ENCODE measurements at regions not wholly inside any gene's neighbourhood (a gene's known extent, or its start where the extent isn't known, plus 50 kb on each side); places are given as distances from the start of the nearest gene placed in this dataset.

- Histone ChIP-seq H3K4me3 (no peak overlapping the region), H3K4me1 (no peaks in the 10 kb centered on the region), H3K27ac (no peak overlapping the region), H3K9me3 (peaks cover 0 to 19% (median 6%) of the 10 kb centered on the region in 8 donors), H3K27me3 (replicated peaks in 1 of 7) (no peaks in the 10 kb centered on the region), H3K36me3 (no peaks in the 10 kb centered on the region)
- no peak for DNase-seq
- TF ChIP-seq POLR2A (IDR thresholded peaks at IDR 0.05), result no peak
- TF ChIP-seq POLR2AphosphoS5 (IDR thresholded peaks at IDR 0.05), result no peak
- TF ChIP-seq CTCF (IDR thresholded peaks at IDR 0.05 in 8 of 11, conservative IDR thresholded peaks at IDR 0.05 in 3 of 11), result no peak
- intact Hi-C loops (cut with DNase I; ENCODE audit: low total_unique reads), result no loop called here
Observed at GRCh38 chr1:221109930-221110329, 230.7 kb downstream of the HLX start.

- intact Hi-C loops (cut with DNase I; ENCODE audit: low total_unique reads), result no loop called here
- Histone ChIP-seq H3K9me3 (peaks cover 0 to 18% (median 7%) of the 10 kb centered on the region in 8 donors), H3K4me1 (no peaks in the 10 kb centered on the region), H3K27me3 (replicated peaks in 1 of 7) (no peaks in the 10 kb centered on the region), H3K27ac (no peak overlapping the region), H3K36me3 (no peaks in the 10 kb centered on the region), H3K4me3 (no peak overlapping the region)
- no peak for TF ChIP-seq CTCF (IDR thresholded peaks at IDR 0.05 in 8 of 11, conservative IDR thresholded peaks at IDR 0.05 in 3 of 11)
- no peak for TF ChIP-seq POLR2A (IDR thresholded peaks at IDR 0.05)
- TF ChIP-seq POLR2AphosphoS5 (IDR thresholded peaks at IDR 0.05), result no peak
- 80 to 94% (median 90%) methylated on average over 1 of the region's 1 CpG for WGBS, 5 donors
- DNase-seq, result no peak
Observed at GRCh38 chr1:221117133-221117532, 237.9 kb downstream of the HLX start.

DNA sequence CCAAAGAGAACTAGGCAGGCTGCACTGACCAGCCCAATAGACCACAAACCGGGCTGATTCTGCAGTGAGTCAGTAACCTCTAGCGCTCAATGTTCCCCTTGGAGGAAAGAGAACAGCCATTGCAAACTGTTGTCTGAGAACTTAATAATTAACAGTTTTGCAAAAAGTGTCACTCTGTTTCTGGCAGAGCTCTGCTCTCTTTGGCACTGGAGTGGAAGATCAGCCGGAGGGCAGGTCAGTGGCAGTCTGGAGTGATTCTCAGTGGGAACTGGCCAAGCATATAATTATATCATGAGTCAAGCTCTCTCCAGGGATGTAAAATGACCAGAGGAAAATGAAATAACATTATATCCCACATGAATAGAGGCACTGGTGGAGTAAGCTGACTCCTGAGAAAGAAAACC lies 238.3 kb downstream of the HLX start:
- intact Hi-C loops (cut with DNase I; ENCODE audit: low total_unique reads), result no loop called here
- 65 to 89% (median 81%) methylated on average over 3 of the region's 3 CpGs for WGBS, 5 donors
- DNase-seq, result no peak
- no peaks in the 10 kb centered on the region for H3K4me1 ChIP-seq
- no peak overlapping the region for H3K27ac ChIP-seq
- TF ChIP-seq POLR2A (IDR thresholded peaks at IDR 0.05) (no peak), CTCF (IDR thresholded peaks at IDR 0.05 in 8 of 11, conservative IDR thresholded peaks at IDR 0.05 in 3 of 11) (no peak), POLR2AphosphoS5 (IDR thresholded peaks at IDR 0.05) (no peak)
- no peak overlapping the region for H3K4me3 ChIP-seq
- peaks cover 0 to 18% (median 7%) of the 10 kb centered on the region in 8 donors for H3K9me3 ChIP-seq
- no peaks in the 10 kb centered on the region for H3K36me3 ChIP-seq
- no peaks in the 10 kb centered on the region for H3K27me3 ChIP-seq (replicated peaks in 1 of 7)

GRCh38 chr1:221118176-221118937 lies 239.1 kb downstream of the HLX start:
- H3K9me3 ChIP-seq, result peaks cover 0 to 18% (median 7%) of the 10 kb centered on the region in 8 donors
- WGBS, 5 donors, result 52 to 69% (median 62%) methylated on average over 3 of the region's 3 CpGs
- DNase-seq, result no peak
- no peak overlapping the region for H3K27ac ChIP-seq
- no peaks in the 10 kb centered on the region for H3K4me1 ChIP-seq
- H3K4me3 ChIP-seq, result no peak overlapping the region
- TF ChIP-seq POLR2A (IDR thresholded peaks at IDR 0.05) (no peak), CTCF (IDR thresholded peaks at IDR 0.05 in 8 of 11, conservative IDR thresholded peaks at IDR 0.05 in 3 of 11) (no peak), POLR2AphosphoS5 (IDR thresholded peaks at IDR 0.05) (no peak)
- H3K36me3 ChIP-seq, result no peaks in the 10 kb centered on the region
- intact Hi-C loops (cut with DNase I; ENCODE audit: low total_unique reads), result no loop called here
- H3K27me3 ChIP-seq (replicated peaks in 1 of 7), result no peaks in the 10 kb centered on the region

All from spleen (tissue), 11 donors.